Esophagus muscularis mucosa (tissue), 4 donors: ENCODE measurements at regions not wholly inside any gene's neighbourhood (a gene's known extent, or its start where the extent isn't known, plus 50 kb on each side); places are given as distances from the start of the nearest gene placed in this dataset.

Experiments
- DNase-seq: peaks from one replicate; pipeline ENCODE4 v3.0.0-alpha.2; 2017; ENCODE audit errors: extremely low spot score
- H3K27ac ChIP-seq, 4 donors: fragments of 200-600 bp; sonication (generic); replicated peaks in 1 of 4; 1 replicate in 3 of 4; 2 replicates in 1 of 4; pipeline ENCODE4 v1.5.1; 2016 to 2019; ENCODE audit warnings: mild to moderate bottlenecking in 1 of 4
- H3K27me3 ChIP-seq, 4 donors: fragments of 200-600 bp; sonication (generic); one replicate each; pipeline versions ENCODE4 v1.5.1 to v1.6.0; 2016 to 2019
- H3K36me3 ChIP-seq, 4 donors: fragments of 200-600 bp; sonication (generic); one replicate each; pipeline ENCODE4 v1.5.1; 2016 to 2019
- H3K4me1 ChIP-seq, 4 donors: fragments of 200-600 bp; sonication (generic); one replicate each; pipeline ENCODE4 v1.5.1; 2016 to 2019
- H3K4me3 ChIP-seq, 4 donors: fragments of 200-600 bp; sonication (generic); 1 replicate in 2 of 4; 2 replicates in 2 of 4; pipeline ENCODE4 v1.5.1; 2016 to 2019; ENCODE audit warnings: mild to moderate bottlenecking in 4 of 4, moderate library complexity in 1 of 4
- H3K9me3 ChIP-seq, 4 donors: fragments of 200-600 bp; sonication (generic); 1 replicate in 3 of 4; 2 replicates in 1 of 4; pipeline ENCODE4 v1.5.1; 2016 to 2019
- CTCF ChIP-seq, 3 experiments: fragments of 200-600 bp in 2 of 3; fragments of 450-650 bp in 1 of 3; sonication (generic) in 2 of 3; IDR thresholded peaks; one replicate each; pipeline ENCODE4 v1.5.1; 2017 to 2019; ENCODE audit warnings: antibody characterized with exemption in 3 of 3, mild to moderate bottlenecking in 2 of 3, moderate library complexity in 1 of 3
- EP300 ChIP-seq: sonication (generic); formaldehyde crosslinking; IDR thresholded peaks from one replicate; pipeline ENCODE4 v1.6.1; 2017; ENCODE audit warnings: antibody characterized with exemption
- POLR2A ChIP-seq: fragments of 450-650 bp; IDR thresholded peaks from one replicate; pipeline ENCODE4 v1.6.1; 2017; ENCODE audit warnings: antibody characterized with exemption, moderate library complexity, mild to moderate bottlenecking, low read depth
- POLR2AphosphoS5 ChIP-seq, 2 donors: sonication (generic); formaldehyde crosslinking; IDR thresholded peaks; one replicate each; pipeline ENCODE4 v1.6.1; 2017; ENCODE audit warnings: antibody characterized with exemption in 2 of 2
- WGBS: methylation state at CpG from one replicate; pipeline ENCODE4 v1.1.5; 2018; 5-methylcytosine and 5-hydroxymethylcytosine counted together
- intact Hi-C: fragments of 100-400 bp; cut with DNase I; formaldehyde crosslinking; loops from one replicate; pipeline ENCODE4 v1.15.1; 2023

- Histone ChIP-seq H3K4me3 (no peak overlapping the region), H3K36me3 (no peaks in the 10 kb centered on the region), H3K4me1 (no peaks in the 10 kb centered on the region), H3K9me3 (peaks cover 0 to 23% (median 19%) of the 10 kb centered on the region in 4 donors), H3K27ac (no peak overlapping the region), H3K27me3 (no peaks in the 10 kb centered on the region)
- TF ChIP-seq EP300 (no peak), CTCF (IDR thresholded peaks at IDR 0.05) (no peak), POLR2AphosphoS5 (IDR thresholded peaks at IDR 0.05) (no peak), POLR2A (no peak)
- 94% methylated on average over 2 of the region's 2 CpGs for WGBS
- intact Hi-C loops, result no loop called here
- DNase-seq, result no peak
Observed at GRCh38 chr7:10759120-10759519, 214.6 kb upstream of the PHF14 start.

GRCh38 chr7:10767771-10768170, 205.9 kb upstream of the PHF14 start:
- H3K27ac ChIP-seq, result no peak overlapping the region
- no peak for DNase-seq
- no peak overlapping the region for H3K4me3 ChIP-seq
- H3K36me3 ChIP-seq, result no peaks in the 10 kb centered on the region
- H3K27me3 ChIP-seq, result no peaks in the 10 kb centered on the region
- TF ChIP-seq POLR2AphosphoS5 (IDR thresholded peaks at IDR 0.05) (no peak), POLR2A (no peak), CTCF (IDR thresholded peaks at IDR 0.05) (no peak), EP300 (no peak)
- intact Hi-C loops, result no loop called here
- H3K9me3 ChIP-seq, result no peaks in the 10 kb centered on the region
- 86% methylated on average over 4 of the region's 4 CpGs for WGBS
- H3K4me1 ChIP-seq, result no peaks in the 10 kb centered on the region

GRCh38 chr7:10770176-10770575, 203.5 kb upstream of the PHF14 start:
- WGBS, result 85% methylated on average over 5 of the region's 5 CpGs
- TF ChIP-seq POLR2AphosphoS5 (IDR thresholded peaks at IDR 0.05) (no peak), POLR2A (no peak), EP300 (no peak), CTCF (IDR thresholded peaks at IDR 0.05) (no peak)
- H3K4me1 ChIP-seq, result no peaks in the 10 kb centered on the region
- no peaks in the 10 kb centered on the region for H3K36me3 ChIP-seq
- intact Hi-C loops, result no loop called here
- H3K27ac ChIP-seq, result no peak overlapping the region
- H3K4me3 ChIP-seq, result no peak overlapping the region
- no peaks in the 10 kb centered on the region for H3K27me3 ChIP-seq
- H3K9me3 ChIP-seq, result no peaks in the 10 kb centered on the region
- no peak for DNase-seq

GRCh38 chr7:10773430-10773829, 200.2 kb upstream of the PHF14 start:
- Histone ChIP-seq H3K9me3 (no peaks in the 10 kb centered on the region), H3K4me3 (no peak overlapping the region), H3K4me1 (peaks cover 0 to 10% (median 0%) of the 10 kb centered on the region in 4 donors), H3K36me3 (no peaks in the 10 kb centered on the region), H3K27ac (no peak overlapping the region), H3K27me3 (no peaks in the 10 kb centered on the region)
- no peak for DNase-seq
- 77% methylated on average over 3 of the region's 3 CpGs for WGBS
- TF ChIP-seq EP300 (no peak), CTCF (IDR thresholded peaks at IDR 0.05) (no peak), POLR2AphosphoS5 (IDR thresholded peaks at IDR 0.05) (no peak), POLR2A (no peak)
- intact Hi-C loops, result no loop called here
